ENCODE measurements at regions not wholly inside any gene's neighbourhood (a gene's known extent, or its start where the extent isn't known, plus 50 kb on each side); places are given as distances from the start of the nearest gene placed in this dataset.

DNA sequence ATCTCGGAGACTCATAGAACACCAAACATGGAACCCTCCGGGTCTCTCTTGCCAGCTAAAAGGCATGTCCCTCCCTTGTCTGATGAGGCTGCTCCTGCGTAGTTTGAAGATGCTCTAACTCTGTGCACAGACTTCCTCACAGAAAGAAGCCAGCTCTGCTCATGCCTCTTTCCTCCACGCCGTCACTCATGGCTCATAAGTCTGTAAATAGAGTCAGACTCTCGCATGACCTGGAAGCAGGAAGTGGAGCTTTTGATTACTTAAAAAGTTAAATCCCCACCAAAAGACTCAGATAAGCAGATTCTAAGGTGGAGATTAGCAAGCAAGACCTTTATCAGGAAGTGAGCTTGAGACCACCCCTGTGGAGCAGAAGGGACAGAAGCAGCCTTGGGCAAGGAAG is 171.6 kb downstream of the TRIM33 start:
- H3K27me3 ChIP-seq, result no peaks in the 10 kb centered on the region
- peak; percentile 75 for DNase-seq (ENCODE audit: extremely low spot score)
- 82% methylated on average over 6 of the region's 6 CpGs for WGBS
- H3K27ac ChIP-seq (replicated peaks in 1 of 4), result no peak overlapping the region
- TF ChIP-seq, protein P1, sequence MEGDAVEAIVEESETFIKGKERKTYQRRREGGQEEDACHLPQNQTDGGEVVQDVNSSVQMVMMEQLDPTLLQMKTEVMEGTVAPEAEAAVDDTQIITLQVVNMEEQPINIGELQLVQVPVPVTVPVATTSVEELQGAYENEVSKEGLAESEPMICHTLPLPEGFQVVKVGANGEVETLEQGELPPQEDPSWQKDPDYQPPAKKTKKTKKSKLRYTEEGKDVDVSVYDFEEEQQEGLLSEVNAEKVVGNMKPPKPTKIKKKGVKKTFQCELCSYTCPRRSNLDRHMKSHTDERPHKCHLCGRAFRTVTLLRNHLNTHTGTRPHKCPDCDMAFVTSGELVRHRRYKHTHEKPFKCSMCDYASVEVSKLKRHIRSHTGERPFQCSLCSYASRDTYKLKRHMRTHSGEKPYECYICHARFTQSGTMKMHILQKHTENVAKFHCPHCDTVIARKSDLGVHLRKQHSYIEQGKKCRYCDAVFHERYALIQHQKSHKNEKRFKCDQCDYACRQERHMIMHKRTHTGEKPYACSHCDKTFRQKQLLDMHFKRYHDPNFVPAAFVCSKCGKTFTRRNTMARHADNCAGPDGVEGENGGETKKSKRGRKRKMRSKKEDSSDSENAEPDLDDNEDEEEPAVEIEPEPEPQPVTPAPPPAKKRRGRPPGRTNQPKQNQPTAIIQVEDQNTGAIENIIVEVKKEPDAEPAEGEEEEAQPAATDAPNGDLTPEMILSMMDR (IDR thresholded peaks at IDR 0.05), result no peak
- TF ChIP-seq POLR2AphosphoS5 (IDR thresholded peaks at IDR 0.05), result no peak
- TF ChIP-seq EP300 (IDR thresholded peaks at IDR 0.05), result no peak
- no peak for TF ChIP-seq POLR2A (IDR thresholded peaks at IDR 0.05; ENCODE audit: low read depth)
- no peaks in the 10 kb centered on the region for H3K36me3 ChIP-seq
- no peak overlapping the region for H3K4me3 ChIP-seq
- intact Hi-C loops (cut with DNase I), result no loop called here
- no peaks in the 10 kb centered on the region for H3K9me3 ChIP-seq
- no peaks in the 10 kb centered on the region for H3K4me1 ChIP-seq

GRCh38 chr1:114338191-114338890 is 172.7 kb downstream of the TRIM33 start:
- WGBS, result 63% methylated on average over 11 of the region's 11 CpGs
- Histone ChIP-seq H3K27ac (replicated peaks in 1 of 4) (no peak overlapping the region), H3K36me3 (no peaks in the 10 kb centered on the region), H3K9me3 (no peaks in the 10 kb centered on the region), H3K4me3 (no peak overlapping the region), H3K27me3 (no peaks in the 10 kb centered on the region), H3K4me1 (no peaks in the 10 kb centered on the region)
- DNase-seq (ENCODE audit: extremely low spot score), result peak; percentile 47
- no peak for TF ChIP-seq POLR2AphosphoS5 (IDR thresholded peaks at IDR 0.05)
- TF ChIP-seq POLR2A (IDR thresholded peaks at IDR 0.05; ENCODE audit: low read depth), result no peak
- TF ChIP-seq, protein P1 (IDR thresholded peaks at IDR 0.05), result no peak
- no peak for TF ChIP-seq EP300 (IDR thresholded peaks at IDR 0.05)
- intact Hi-C loops (cut with DNase I), result no loop called here

- H3K9me3 ChIP-seq, result no peaks in the 10 kb centered on the region
- no peak overlapping the region for H3K27ac ChIP-seq (replicated peaks in 1 of 4)
- H3K27me3 ChIP-seq, result no peaks in the 10 kb centered on the region
- intact Hi-C loops (cut with DNase I), result no loop called here
- peak; percentile 8 for DNase-seq (ENCODE audit: extremely low spot score)
- WGBS, result 89% methylated on average over 4 of the region's 4 CpGs
- H3K4me1 ChIP-seq, result no peaks in the 10 kb centered on the region
- H3K36me3 ChIP-seq, result no peaks in the 10 kb centered on the region
- H3K4me3 ChIP-seq, result no peak overlapping the region
- no peak for TF ChIP-seq POLR2A (IDR thresholded peaks at IDR 0.05; ENCODE audit: low read depth)
- TF ChIP-seq POLR2AphosphoS5 (IDR thresholded peaks at IDR 0.05), result no peak
- no peak for TF ChIP-seq EP300 (IDR thresholded peaks at IDR 0.05)
- TF ChIP-seq, protein P1 (IDR thresholded peaks at IDR 0.05), result no peak
Observed at GRCh38 chr1:114337417-114337816, 173.6 kb downstream of the TRIM33 start.

- Histone ChIP-seq H3K4me3 (no peak overlapping the region), H3K27me3 (no peaks in the 10 kb centered on the region), H3K9me3 (no peaks in the 10 kb centered on the region), H3K27ac (replicated peaks in 1 of 4) (no peak overlapping the region), H3K4me1 (no peaks in the 10 kb centered on the region), H3K36me3 (no peaks in the 10 kb centered on the region)
- 88% methylated on average over 2 of the region's 2 CpGs for WGBS
- peak; percentile 19 for DNase-seq (ENCODE audit: extremely low spot score)
- intact Hi-C loops (cut with DNase I), result no loop called here
- no peak for TF ChIP-seq POLR2A (IDR thresholded peaks at IDR 0.05; ENCODE audit: low read depth)
- TF ChIP-seq EP300 (IDR thresholded peaks at IDR 0.05), result no peak
- TF ChIP-seq, protein P1 (IDR thresholded peaks at IDR 0.05), result no peak
- TF ChIP-seq POLR2AphosphoS5 (IDR thresholded peaks at IDR 0.05), result no peak
Observed at GRCh38 chr1:114336360-114336759, 174.6 kb downstream of the TRIM33 start.

DNA sequence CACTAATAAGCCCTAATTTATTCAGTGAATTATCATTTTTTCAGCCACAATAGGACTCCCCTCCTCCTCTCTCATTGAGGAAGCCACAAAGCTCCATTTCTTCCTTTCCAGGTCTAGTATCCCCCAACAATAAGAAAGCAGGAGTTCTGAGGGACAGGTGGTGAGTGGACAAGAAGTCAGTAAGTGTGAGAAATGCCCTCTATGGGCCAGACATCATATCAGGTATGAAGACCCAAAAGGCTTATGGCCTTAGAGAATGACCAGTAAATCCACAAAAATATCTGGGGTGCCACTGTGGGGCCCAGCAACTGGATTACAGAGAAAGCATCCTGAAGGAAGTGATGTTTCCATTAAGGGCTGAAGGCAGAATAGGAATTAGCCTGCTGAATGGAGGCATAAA is 175.7 kb downstream of the TRIM33 start:
- DNase-seq (ENCODE audit: extremely low spot score), result peak; percentile 45
- H3K27ac ChIP-seq (replicated peaks in 1 of 4), result no peak overlapping the region
- intact Hi-C loops (cut with DNase I), result no loop called here
- H3K36me3 ChIP-seq, result no peaks in the 10 kb centered on the region
- TF ChIP-seq POLR2A (IDR thresholded peaks at IDR 0.05; ENCODE audit: low read depth) (no peak), POLR2AphosphoS5 (IDR thresholded peaks at IDR 0.05) (no peak), EP300 (IDR thresholded peaks at IDR 0.05) (no peak)
- TF ChIP-seq, protein P1 (IDR thresholded peaks at IDR 0.05), result no peak
- H3K27me3 ChIP-seq, result no peaks in the 10 kb centered on the region
- no peaks in the 10 kb centered on the region for H3K4me1 ChIP-seq
- H3K9me3 ChIP-seq, result no peaks in the 10 kb centered on the region
- no peak overlapping the region for H3K4me3 ChIP-seq

All from esophagus muscularis mucosa (tissue), 4 donors.